Stimulated activated CD4-positive, alpha-beta T cell treated with anti-CD3 and anti-CD28 coated beads, Interleukin-15, amount 100 ng/mL, for 48 hours (primary cell): ENCODE measurements at regions not wholly inside any gene's neighbourhood (a gene's known extent, or its start where the extent isn't known, plus 50 kb on each side); places are given as distances from the start of the nearest gene placed in this dataset.
A peak's percentile ranks its signal among the peaks of the same experiment; 100 is the strongest.

Source experiments
- DNase-seq, 2 donors: peaks; one replicate each; pipeline ENCODE4 v3.0.0-alpha.2; 2020; ENCODE audit warnings: low read depth in 2 of 2

DNA sequence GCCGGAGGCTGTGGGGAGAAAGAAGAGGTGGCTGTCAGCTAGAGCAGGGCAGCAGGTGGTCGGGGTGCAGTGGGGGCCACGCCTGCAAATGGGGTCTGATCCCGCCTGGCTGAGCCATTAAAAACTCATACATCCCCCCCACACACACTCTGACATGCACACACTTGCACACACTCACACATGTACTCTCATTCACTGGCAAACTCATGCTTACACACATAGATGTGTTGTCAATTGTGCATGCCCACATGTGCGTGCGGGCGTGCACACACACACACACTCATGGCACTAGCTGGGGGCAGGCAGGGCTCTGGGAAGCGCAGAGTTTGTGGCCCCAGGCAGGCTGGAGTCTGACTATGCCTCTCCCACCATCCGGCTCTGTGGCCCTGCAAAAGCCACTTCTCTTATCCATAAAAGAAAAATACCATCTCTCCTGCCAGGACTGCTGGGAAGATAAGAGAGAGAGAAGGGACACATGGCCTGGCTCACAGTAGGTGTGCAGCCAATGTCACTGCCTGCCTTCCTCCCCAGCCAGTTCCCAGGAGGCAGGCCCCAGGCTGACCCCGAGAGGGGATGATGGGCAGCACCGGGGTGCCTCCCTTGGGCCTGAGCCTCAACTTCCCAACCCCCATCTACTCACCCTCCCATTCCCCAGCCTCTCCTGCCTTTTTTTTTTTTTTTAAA is 163.5 kb upstream of the LINGO1 start:
- DNase-seq = no peak

DNA sequence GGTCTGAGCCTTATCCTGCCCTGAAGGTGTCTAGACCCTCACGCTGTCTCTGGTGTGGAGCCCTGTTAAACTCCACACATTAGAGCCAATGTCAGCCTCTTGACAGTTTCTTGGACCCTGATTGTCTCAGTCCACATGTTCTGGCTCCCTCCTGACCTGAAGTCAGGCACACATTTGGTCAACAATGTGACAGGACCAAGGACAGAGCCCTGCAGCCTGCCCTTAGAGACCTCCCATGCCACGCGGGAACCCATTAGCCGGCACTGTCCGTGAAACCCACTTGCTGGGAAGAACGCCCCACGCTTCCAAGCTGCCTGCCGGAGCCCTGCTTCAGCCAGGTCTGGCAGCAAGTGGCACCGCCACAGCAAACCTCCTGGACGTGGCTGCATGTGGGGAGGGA is 162.7 kb upstream of the LINGO1 start:
- DNase-seq = no peak

DNA sequence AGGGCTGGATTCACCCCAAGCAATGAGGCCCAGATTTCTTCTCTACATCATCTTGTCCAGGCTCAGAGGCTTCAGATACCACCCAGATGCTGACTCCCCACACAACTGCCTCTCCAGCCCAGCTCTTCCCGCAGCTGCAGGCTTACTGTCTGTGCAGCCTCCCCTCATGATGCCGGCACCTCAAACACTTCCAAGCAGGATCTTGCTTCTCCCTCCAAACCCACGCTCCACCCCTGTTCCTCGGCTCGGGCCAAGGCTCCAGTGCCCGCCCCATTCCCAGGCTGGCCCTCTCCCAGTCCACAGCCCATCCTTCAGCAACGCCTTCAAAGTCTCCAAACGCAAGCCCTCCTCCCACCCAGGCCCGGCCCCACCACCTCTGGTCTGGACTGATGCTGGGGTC is 159.2 kb upstream of the LINGO1 start:
- no peak for DNase-seq

GRCh38 chr15:77790481-77790880 is 157.8 kb upstream of the LINGO1 start:
- DNase-seq = no peak

GRCh38 chr15:77786956-77787355 is 154.2 kb upstream of the LINGO1 start:
- no peak for DNase-seq

DNA sequence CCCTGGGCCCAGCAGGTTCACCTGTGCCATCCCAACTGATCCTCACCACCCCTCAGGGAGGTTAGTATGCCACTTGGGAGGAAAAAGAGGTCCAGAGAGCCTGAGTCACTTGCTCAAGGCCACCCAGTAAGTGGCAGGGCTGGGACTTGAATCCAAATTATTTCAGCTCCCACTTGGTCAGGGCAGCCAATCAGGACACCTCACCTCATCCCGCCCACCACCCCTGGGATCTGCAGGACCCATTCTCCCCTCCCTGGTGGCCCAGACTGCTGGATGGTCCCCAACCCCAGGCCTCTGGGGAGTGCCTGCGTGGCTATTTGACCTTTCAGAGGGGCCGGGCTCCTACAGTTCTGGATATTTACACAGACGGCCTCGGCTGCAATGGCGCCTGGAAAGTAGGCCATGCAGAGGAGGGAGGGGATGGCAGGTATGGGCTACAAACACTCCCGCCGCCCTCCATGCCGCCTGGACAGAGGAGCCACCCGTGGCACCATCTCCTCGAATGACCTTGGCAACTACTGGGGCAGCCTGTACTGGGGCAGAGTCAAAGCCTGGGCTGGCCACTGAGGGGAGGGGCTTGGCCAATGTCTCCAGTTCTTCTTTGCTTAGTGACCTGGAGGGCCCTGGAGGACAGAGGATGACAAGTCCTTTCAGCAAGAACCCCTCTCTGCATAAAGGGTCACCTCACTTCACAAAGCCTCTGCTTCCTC is 153.6 kb upstream of the LINGO1 start:
- DNase-seq = no peak

DNA sequence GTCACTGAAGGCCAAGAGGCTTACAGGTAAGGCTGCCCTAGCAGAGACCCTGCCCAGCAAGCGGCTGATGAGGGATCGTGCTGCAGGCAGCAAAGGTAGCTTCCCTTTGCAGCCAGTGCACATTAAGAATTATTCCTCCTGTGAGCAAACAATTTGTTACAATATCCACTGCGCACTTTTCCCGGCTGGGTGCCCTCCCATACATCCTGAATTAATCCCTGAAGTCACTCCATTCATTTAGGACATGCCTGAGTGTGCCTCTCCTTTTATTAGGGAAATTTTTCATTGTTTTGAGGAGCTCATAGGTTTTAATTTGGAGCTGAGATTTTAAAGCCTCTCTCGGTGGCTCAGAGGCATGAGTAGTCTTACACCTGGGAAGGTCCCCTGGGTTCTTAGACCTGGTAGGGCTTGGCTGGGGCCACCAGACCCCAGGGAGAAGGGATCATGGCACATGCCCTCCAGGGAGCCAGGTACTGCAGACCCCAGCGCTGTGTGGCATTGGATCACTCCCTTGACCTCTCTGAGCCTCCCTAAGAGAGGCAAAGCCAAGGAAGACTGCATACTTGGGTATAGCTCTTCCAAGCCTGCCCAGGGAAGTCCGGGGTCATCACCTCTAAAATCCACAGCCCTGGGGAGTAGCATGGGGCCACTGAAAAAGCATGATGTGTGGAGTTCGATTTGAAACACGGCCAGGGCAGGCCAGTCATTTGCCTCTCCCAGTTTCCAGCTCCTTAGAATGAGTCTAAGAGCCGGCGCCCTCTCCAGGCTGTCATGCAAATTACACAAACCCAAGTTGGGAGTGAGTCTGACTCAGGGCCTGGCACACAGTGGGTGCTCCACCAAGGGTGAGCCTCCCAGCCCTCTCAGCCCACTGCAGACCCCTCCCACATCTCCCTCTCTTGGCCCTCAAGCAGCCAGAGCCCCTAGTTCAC is 151.9 kb upstream of the LINGO1 start:
- peak in 1 of 2 donors; percentile 15 for DNase-seq

- no peak for DNase-seq
Measured at GRCh38 chr15:77783636-77784035, 150.9 kb upstream of the LINGO1 start.

- no peak for DNase-seq
Measured at GRCh38 chr15:77782691-77783090, 150.0 kb upstream of the LINGO1 start.

- no peak for DNase-seq
Measured at GRCh38 chr15:77781946-77782240, 149.2 kb upstream of the LINGO1 start.

GRCh38 chr15:77781151-77781945 is 148.6 kb upstream of the LINGO1 start:
- no peak for DNase-seq

- no peak for DNase-seq
Measured at GRCh38 chr15:77778802-77779201, 146.1 kb upstream of the LINGO1 start.

GRCh38 chr15:77775837-77776236 is 143.1 kb upstream of the LINGO1 start:
- DNase-seq = no peak

DNA sequence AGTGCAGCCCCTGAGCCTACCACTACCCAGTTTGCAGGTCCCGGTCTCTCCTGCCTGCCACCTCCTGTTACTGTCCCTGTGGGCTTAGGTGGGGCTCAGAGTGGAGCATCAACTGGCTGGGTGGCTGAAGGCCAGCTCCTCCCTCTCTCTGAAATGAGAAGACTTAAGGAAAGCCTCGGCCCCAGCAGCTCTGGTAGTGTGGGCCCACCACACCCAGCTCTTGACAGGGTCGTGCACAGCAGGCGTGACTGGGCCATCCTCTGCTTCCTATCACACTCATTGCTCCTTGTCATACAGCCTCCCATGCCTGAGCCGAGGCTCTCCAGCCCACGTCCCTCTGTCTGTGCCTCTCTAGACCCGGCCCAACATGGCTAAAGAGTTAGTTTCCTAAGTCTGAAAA is 142.7 kb upstream of the LINGO1 start:
- DNase-seq = no peak

GRCh38 chr15:77774350-77774749 is 141.6 kb upstream of the LINGO1 start:
- DNase-seq = no peak

DNA sequence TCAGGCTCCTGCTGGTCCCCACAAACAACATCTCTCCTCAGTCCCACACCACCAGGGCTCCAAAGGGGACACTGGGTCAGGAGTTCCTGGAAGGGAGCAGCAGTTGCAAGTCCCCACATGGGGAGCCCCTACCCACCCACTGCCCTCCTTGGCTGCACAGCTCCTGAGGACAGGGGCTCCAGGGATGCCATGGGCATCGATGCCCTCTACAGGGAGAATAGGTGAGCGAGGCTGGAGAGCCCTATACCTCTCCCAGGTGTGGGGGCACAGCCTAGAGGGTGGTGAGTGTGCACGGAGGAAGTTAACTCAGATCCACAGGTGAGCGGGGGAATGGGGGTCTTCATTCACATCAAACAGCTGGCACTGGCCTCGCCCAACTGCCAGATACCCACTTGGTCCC is 141.2 kb upstream of the LINGO1 start:
- no peak for DNase-seq

DNA sequence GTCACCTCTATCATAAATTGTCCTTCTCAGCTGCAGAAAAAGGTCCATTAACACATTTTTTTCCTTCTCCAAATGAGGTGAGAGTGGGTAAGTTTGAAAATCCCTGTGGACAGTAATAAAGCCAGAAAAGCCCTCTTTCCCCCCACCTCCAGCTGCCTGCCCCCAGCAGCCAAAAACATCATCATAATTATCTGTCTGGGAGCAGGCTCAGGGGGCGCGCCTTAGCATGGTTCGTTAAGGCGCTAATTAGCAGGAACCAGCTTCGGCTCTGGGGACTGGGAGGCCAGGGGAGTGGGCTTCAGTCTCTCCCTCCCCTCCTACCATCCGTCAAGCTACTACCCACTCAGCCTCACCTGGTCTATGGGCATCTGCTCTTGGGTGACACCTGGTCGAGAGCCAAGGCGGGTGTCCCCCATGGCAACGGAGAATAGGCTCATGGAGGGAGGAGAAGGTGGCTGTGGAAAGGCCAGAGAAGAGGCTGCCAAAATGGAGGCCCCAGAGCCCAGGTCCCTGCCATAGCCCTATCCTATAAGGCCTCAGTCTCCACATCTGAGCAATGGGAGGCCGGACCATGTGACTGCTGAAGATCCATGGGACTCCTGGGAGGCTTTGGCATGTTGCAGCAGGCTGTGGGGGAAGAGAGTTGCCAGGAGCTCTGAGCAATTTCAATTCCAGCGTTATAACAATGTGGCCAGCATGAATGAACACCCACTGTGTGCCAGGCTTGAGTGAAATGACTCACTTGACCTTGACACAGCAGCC is 140.1 kb upstream of the LINGO1 start:
- no peak for DNase-seq

- DNase-seq = no peak
Measured at GRCh38 chr15:77771616-77772015, 138.9 kb upstream of the LINGO1 start.

- DNase-seq = no peak
Measured at GRCh38 chr15:77769700-77770099, 137.0 kb upstream of the LINGO1 start.

- DNase-seq = no peak
Measured at GRCh38 chr15:77768521-77769078, 135.9 kb upstream of the LINGO1 start.

DNA sequence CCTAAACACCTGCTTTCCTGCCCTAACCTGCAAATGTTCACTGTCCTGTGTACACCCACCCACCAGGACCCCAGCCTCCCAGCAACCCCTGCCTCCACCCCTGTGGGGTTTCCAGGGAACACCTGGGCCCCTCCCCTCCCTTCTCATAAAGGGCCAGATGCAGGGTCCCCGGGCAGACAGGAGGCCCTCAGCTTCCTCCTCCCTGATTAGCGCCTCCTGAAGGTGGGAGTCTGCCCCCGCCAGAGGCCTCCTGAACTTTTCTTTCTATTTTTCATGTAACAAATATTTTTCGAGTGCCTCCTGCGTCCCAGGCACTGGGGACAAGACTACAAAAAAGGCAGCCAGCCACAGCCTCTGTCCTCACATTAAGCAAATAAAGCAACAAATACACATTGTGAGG is 135.4 kb upstream of the LINGO1 start:
- no peak for DNase-seq
